Limb (tissue), 2 donors: ENCODE measurements at regions not wholly inside any gene's neighbourhood (a gene's known extent, or its start where the extent isn't known, plus 50 kb on each side); places are given as distances from the start of the nearest gene placed in this dataset.
"Not testable (repeated sequence)": the region's sequence is repeated elsewhere in the genome, so short reads cannot be mapped to it uniquely, and the experiment has no call there.

Experiments
- DNase-seq, 2 donors: peaks; one replicate each; pipeline ENCODE4 v3.0.0-alpha.2; 2016; ENCODE audit errors: extremely low spot score in 2 of 2

DNA sequence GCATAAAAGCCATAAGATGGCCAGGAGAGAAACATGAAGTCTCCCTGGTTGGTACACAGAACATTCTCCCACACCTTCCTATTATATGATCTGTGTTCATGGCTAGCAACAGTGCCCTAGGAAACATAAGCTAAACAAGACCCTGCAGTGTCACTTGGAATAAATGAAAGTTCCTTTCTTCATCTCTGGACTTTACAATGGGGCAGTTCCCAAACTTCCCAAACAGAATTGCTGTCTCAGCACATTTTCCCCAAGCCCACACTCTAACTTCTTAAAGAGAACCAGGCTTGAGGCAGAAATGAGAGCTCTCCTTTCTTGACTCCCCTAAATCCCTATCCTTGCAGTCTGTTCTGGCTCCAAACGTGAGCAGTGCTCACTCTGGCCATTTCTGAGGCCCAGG, 173.2 kb upstream of the CREB1 start:
- no peak for DNase-seq

DNA sequence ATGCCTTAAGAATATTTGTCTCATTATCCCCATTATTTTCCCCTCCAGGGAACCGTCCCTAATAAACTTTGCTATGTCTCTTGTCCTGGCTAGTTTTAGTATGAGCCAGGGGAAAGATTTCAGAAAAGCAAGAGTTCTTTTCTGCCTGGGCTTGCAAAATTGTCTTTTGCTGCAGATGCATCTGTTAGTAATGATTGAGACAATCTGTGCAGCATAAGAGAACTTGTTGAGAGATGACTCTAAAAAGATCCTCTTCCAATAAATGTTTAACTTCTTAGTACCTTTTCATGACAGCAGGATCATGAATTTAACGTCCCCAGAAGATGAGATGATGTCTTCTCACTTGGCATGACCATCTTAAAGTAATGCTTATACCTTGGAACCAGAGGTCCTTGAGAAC, 172.5 kb upstream of the CREB1 start:
- DNase-seq: no peak

GRCh38 chr2:207362716-207363115, 167.0 kb upstream of the CREB1 start:
- no peak for DNase-seq

- DNase-seq: peak in 1 of 2 donors; percentile 19
Observed at GRCh38 chr2:207363761-207364290, 165.9 kb upstream of the CREB1 start.

DNA sequence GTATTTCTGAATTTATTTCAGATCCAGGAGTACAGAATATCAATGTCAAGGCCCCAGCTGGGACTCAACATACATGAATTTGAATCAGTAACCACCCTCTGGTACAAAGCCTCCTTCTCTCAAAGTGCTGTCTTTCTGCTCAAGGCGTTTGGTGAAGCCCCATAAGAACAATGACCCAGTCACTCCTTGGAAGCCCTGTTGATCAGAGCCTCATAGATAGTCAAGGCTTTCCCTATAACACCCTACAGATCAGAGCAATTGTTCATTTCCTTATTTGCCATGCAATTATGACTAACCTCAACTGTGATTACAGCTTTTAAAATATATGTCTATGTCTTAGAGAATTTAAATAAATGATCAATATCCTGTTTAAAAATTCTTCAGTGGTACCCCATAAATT, 159.1 kb upstream of the CREB1 start:
- DNase-seq: no peak

- no peak for DNase-seq
Observed at GRCh38 chr2:207371877-207372276, 157.9 kb upstream of the CREB1 start.

DNA sequence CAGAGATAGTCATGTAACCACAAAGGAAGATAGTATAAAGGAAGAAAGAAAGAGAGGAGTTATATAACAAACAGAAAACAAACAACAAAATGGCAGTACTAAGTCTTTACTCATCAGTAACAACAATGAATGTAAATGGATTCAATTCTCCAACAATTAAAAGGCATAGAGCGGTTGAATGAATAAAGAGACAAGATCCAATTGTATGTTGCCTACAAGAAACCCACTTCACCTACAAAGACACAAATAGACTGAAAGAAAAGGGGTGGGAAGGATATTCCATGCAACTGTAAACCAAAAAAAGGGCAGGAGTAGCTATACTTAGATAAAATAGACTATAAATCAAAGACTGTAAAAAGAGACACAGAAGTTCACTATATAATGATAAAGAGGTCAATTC, 157.3 kb upstream of the CREB1 start:
- no peak for DNase-seq

DNA sequence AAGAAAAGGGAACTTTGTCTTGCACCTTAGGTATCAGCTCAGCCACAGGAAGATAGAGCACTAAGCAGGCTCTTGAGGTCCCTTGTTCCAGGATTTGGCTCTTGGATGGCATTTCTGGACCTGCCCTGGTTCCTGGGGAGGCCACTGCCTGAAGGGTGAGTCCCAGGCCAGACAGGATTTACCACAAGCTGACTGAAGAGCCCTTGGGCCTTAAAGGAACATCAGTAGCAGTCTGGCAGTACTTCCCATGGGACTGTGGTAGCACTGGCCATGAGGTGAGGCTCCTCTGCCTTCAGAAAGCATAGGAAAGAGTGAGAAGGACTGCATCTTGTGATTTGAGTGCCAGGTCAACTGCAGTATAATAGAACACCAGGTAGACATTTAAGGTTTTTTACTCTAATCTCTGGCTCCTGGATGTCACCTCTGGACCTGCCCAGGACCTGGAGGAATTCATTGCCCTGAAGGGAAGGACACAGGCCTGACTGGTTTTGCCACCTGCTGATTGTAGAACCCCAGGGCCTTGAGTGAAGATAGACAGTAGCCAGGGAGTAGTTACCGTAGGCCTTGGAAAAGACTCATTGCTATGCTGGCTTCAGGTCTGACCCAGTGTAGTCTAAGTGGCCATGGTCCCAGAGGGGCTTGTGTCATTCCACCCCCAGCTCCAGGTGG, 154.4 kb upstream of the CREB1 start:
- DNase-seq: no peak

- not testable (repeated sequence) for DNase-seq
Observed at GRCh38 chr2:207378620-207379019, 151.1 kb upstream of the CREB1 start.

DNA sequence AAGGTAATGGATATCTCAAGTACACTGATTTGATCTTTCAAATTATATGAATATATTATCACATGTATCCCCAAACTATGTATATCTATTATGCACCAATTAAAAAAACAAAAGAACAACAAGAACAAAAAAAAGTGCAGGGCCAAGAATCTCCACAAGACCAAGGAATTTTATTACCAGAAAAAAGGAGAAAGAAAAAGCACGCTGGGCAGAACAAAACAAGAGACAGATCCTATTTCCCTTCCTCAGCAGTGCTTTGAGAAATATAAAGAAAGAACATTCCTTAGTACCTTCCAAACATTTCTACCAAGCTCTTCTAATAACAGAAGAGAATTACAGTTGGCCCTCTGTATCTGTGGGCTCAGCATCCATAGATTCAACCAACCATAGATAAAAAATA, 144.7 kb upstream of the CREB1 start:
- no peak for DNase-seq

GRCh38 chr2:207385903-207386302, 143.9 kb upstream of the CREB1 start:
- DNase-seq: no peak

DNA sequence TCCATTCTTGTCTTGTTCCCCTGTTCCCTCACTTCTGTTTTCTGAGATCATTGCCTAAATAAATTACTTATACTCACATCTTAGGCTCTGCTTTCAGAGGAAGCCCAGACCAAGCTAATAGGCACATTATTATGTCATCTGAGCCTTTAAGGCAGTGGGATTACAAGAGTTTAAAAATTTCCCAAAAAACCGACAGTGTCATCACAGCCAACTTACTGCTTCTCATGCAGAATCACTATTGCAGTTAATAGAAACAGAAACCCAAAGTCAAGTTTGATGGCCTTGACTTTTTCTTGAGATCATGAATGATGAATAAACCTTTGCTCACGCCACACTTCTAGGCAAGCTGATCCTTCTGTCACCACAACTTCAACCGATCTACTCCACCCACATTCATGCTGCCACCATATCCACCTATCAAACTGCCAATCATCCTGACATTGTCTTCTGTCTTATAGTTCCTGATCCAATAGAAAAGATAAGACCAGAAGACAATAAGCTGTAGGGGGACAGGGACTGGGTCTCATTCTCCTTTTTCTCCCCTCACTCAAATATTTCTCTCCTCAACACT, 142.7 kb upstream of the CREB1 start:
- DNase-seq: no peak

- no peak for DNase-seq
Observed at GRCh38 chr2:207390302-207391095, 139.3 kb upstream of the CREB1 start.

DNA sequence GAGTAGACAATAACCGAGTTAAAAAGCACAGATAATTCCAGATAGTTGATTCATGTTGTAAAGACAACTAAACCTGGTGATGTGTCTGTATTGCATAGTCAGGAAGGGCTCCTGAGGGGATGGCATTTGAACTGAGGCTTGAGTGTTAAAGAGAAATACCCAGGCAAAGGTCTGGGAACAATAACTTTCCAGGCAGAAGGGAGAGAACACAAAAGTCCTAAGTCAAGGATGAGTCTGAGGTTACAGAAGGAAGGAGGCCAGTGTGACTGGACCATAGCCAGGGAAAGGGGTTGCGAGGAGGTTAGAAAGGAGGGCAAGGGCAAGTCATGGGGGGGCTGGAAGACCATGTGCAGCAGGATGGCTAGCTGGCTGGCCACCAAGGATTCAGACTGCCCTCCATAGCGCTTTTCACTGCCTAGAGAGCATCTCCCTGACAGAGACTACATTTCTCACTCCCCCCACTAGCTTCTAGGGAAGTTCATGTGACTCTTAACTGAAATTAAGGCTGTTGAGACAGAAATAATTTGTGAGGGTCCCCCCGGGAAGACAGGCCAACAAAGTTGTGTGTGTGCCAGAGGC, 135.5 kb upstream of the CREB1 start:
- no peak for DNase-seq

GRCh38 chr2:207394812-207395534, 134.8 kb upstream of the CREB1 start:
- no peak for DNase-seq

DNA sequence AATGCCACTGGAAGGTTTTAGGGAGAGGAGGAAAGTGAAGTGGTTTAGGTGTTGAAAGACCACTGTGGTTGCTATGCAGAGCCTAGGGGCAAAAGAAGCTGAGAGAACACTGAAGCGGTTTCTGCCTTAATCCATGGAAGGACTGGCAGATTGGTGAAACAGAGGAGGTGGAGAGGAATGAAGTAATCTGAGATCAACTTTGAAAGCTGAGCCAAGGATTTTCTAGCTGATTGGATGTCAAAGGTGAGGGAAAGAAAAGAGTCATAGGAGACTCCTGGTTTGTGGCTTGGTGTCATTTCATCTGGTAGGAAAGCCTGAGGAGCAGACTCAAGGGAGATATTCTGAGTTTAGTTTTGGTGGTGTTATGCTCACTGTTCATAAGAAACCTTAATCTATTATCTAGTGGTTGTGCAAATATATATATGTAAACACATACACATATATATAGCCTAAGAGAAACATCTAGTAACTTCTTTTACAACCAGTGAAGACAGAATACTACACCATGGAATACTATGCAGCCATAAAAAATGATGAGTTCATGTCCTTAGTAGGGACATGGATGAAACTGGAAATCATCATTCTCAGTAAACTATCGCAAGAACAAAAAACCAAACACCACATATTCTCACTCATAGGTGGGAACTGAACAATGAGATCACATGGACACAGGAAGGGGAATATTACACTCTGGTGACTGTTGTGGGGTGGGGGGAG, 134.1 kb upstream of the CREB1 start:
- no peak for DNase-seq

- no peak for DNase-seq
Observed at GRCh38 chr2:207397917-207398655, 131.7 kb upstream of the CREB1 start.

DNA sequence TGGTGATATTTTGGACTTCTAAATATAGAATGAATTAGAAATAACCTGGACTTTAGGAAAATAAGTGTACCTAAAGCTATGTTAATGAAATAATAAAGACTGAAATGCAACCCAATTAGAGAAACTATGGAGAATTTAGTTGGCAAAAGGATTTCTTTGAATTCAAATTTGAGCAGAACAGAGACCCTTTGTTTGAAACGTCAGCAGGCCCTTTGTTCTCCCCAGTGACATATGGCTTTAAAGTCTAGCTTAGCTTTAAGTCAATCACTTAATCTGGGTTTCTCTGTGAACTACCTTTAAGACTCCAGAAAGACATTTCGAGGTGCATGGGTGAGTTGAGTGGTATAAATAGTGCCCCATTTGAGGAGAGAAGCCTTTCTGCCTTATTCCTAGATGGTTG, 130.5 kb upstream of the CREB1 start:
- DNase-seq: no peak

DNA sequence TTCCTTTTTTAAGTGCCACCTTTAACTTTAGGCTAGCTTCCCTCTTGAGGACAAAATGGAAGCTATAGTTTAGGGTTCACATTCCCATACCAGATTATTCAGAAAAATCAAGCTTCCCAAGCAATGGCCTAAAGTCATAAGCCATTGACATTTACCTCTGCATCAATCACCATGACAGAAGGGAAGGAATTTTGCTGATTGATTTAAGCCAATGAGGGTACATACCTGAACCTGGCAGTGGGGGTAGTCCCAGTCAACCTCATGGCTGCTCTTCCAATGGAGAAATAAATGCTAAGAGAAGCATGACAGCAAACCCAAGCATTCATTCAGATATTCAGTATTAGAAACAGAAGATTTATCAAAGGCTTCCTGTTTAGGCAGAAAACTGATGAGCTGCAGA, 128.4 kb upstream of the CREB1 start:
- no peak for DNase-seq

DNA sequence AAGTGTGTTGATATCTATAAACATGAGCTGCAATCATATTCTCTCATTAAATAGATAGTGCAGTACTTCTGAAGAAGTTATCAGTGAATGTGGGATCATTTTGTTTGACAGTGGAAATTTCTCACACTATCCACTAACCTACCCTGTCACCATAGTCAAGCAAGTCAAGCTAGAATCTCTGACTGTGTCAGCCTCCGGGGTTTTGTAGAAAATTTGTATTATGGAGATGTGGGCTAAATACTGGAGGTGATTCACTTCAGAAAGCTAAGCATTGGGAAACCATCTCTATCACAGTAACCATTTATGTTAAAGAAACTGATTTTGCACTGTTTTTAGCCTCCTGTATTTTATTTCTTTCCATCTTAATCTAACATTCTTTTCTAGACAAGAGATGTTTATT, 126.6 kb upstream of the CREB1 start:
- no peak for DNase-seq
